IPS-20b (cell line): ENCODE measurements at regions not wholly inside any gene's neighbourhood (a gene's known extent, or its start where the extent isn't known, plus 50 kb on each side); places are given as distances from the start of the nearest gene placed in this dataset.
"Not testable (repeated sequence)": the region's sequence is repeated elsewhere in the genome, so short reads cannot be mapped to it uniquely, and the experiment has no call there.

Experiments used
- H3K27ac ChIP-seq: one replicate; pipeline ENCODE4 v1.5.1; 2013; ENCODE audit warnings: low read length
- H3K27me3 ChIP-seq: 2 replicates; pipeline ENCODE4 v1.6.1; 2013; ENCODE audit warnings: mild to moderate bottlenecking, low read length, inconsistent platforms; ENCODE audit not compliant: insufficient read depth
- H3K36me3 ChIP-seq: 2 replicates; pipeline ENCODE4 v1.6.1; 2013; ENCODE audit warnings: low read depth, mild to moderate bottlenecking, inconsistent platforms, low read length, moderate library complexity; ENCODE audit not compliant: insufficient read depth
- H3K4me1 ChIP-seq: 2 replicates; pipeline ENCODE4 v1.6.1; 2013; ENCODE audit warnings: mild to moderate bottlenecking, control low read depth, inconsistent platforms, low read length, moderate library complexity; ENCODE audit not compliant: insufficient read depth
- H3K4me3 ChIP-seq: 2 replicates; pipeline ENCODE4 v1.5.1; 2013; ENCODE audit warnings: mild to moderate bottlenecking, low read length, inconsistent platforms
- H3K9ac ChIP-seq: 2 replicates; pipeline ENCODE4 v1.6.1; 2013; ENCODE audit warnings: low read depth, mild to moderate bottlenecking, inconsistent platforms, low read length, moderate library complexity
- H3K9me3 ChIP-seq: 2 replicates; pipeline ENCODE4 v1.6.1; 2013; ENCODE audit warnings: mild to moderate bottlenecking, low read depth, low read length, inconsistent platforms; ENCODE audit not compliant: insufficient read depth

- Histone ChIP-seq H3K4me3 (no peak overlapping the region), H3K27me3 (no peaks in the 10 kb centered on the region), H3K9ac (no peak overlapping the region), H3K36me3 (no peaks in the 10 kb centered on the region), H3K27ac (no peak overlapping the region), H3K4me1 (no peaks in the 10 kb centered on the region), H3K9me3 (no peaks in the 10 kb centered on the region)
Observed at GRCh38 chr14:43522901-43523300, 984.2 kb downstream of the FSCB start.

- Histone ChIP-seq H3K27ac (no peak overlapping the region), H3K9ac (no peak overlapping the region), H3K4me1 (no peaks in the 10 kb centered on the region), H3K9me3 (no peaks in the 10 kb centered on the region), H3K27me3 (no peaks in the 10 kb centered on the region), H3K4me3 (no peak overlapping the region), H3K36me3 (no peaks in the 10 kb centered on the region)
Observed at GRCh38 chr14:43522191-43522590, 984.9 kb downstream of the FSCB start.

GRCh38 chr14:43503508-43503907, 1003.6 kb downstream of the FSCB start:
- no peak overlapping the region for H3K4me3 ChIP-seq
- H3K4me1 ChIP-seq, result peaks cover 7% of the 10 kb centered on the region; the same call in 1 of the 2 replicates
- no peaks in the 10 kb centered on the region for H3K27me3 ChIP-seq
- H3K36me3 ChIP-seq, result no peaks in the 10 kb centered on the region
- H3K9ac ChIP-seq, result no peak overlapping the region
- no peak overlapping the region for H3K27ac ChIP-seq
- no peaks in the 10 kb centered on the region; the same call in 1 of the 2 replicates for H3K9me3 ChIP-seq

GRCh38 chr14:43492359-43492758, 1014.7 kb downstream of the FSCB start:
- H3K9ac ChIP-seq, result not testable (repeated sequence)

GRCh38 chr14:43483415-43483814, 1023.7 kb downstream of the FSCB start:
- Histone ChIP-seq H3K27me3 (no peaks in the 10 kb centered on the region), H3K4me1 (peaks cover 3% of the 10 kb centered on the region; the same call in 1 of the 2 replicates), H3K36me3 (no peaks in the 10 kb centered on the region), H3K9me3 (no peaks in the 10 kb centered on the region), H3K4me3 (no peak overlapping the region), H3K27ac (no peak overlapping the region), H3K9ac (no peak overlapping the region)

More at GRCh38 chr14:43492359-43492758, 1014.7 kb downstream of the FSCB start:
- not testable (repeated sequence) for H3K4me1 ChIP-seq, H3K27me3 ChIP-seq, H3K27ac ChIP-seq, H3K36me3 ChIP-seq, H3K9me3 ChIP-seq, H3K4me3 ChIP-seq

- no peak overlapping the region for H3K27ac ChIP-seq
- no peaks in the 10 kb centered on the region for H3K9me3 ChIP-seq
Observed at GRCh38 chr14:43481864-43482263, 1025.2 kb downstream of the FSCB start.

GRCh38 chr14:43480976-43481375, 1026.1 kb downstream of the FSCB start:
- Histone ChIP-seq H3K9me3 (no peaks in the 10 kb centered on the region), H3K9ac (no peak overlapping the region)

More at GRCh38 chr14:43481864-43482263, 1025.2 kb downstream of the FSCB start:
- no peak overlapping the region for H3K4me3 ChIP-seq
- no peak overlapping the region for H3K9ac ChIP-seq
- H3K36me3 ChIP-seq, result no peaks in the 10 kb centered on the region
- H3K27me3 ChIP-seq, result no peaks in the 10 kb centered on the region
- peaks cover 3% of the 10 kb centered on the region; the same call in 1 of the 2 replicates for H3K4me1 ChIP-seq

GRCh38 chr14:43479596-43480195, 1027.4 kb downstream of the FSCB start:
- Histone ChIP-seq H3K27me3 (no peaks in the 10 kb centered on the region), H3K27ac (no peak overlapping the region), H3K9me3 (no peaks in the 10 kb centered on the region), H3K4me3 (no peak overlapping the region), H3K4me1 (no peaks in the 10 kb centered on the region), H3K9ac (no peak overlapping the region), H3K36me3 (no peaks in the 10 kb centered on the region)

More at GRCh38 chr14:43480976-43481375, 1026.1 kb downstream of the FSCB start:
- H3K4me3 ChIP-seq, result no peak overlapping the region
- no peaks in the 10 kb centered on the region for H3K27me3 ChIP-seq
- no peaks in the 10 kb centered on the region for H3K36me3 ChIP-seq
- H3K27ac ChIP-seq, result no peak overlapping the region
- H3K4me1 ChIP-seq, result peaks cover 3% of the 10 kb centered on the region; the same call in 1 of the 2 replicates

GRCh38 chr14:43476822-43477221, 1030.3 kb downstream of the FSCB start:
- H3K27me3 ChIP-seq, result no peaks in the 10 kb centered on the region
- no peaks in the 10 kb centered on the region for H3K9me3 ChIP-seq
- H3K4me3 ChIP-seq, result no peak overlapping the region
- no peak overlapping the region for H3K9ac ChIP-seq
- H3K4me1 ChIP-seq, result no peaks in the 10 kb centered on the region
- no peak overlapping the region for H3K27ac ChIP-seq
- H3K36me3 ChIP-seq, result no peaks in the 10 kb centered on the region

- no peaks in the 10 kb centered on the region for H3K27me3 ChIP-seq
- no peak overlapping the region for H3K4me3 ChIP-seq
- H3K9ac ChIP-seq, result no peak overlapping the region
- H3K9me3 ChIP-seq, result no peaks in the 10 kb centered on the region
- peaks cover 4% of the 10 kb centered on the region; the same call in 1 of the 2 replicates for H3K4me1 ChIP-seq
- no peaks in the 10 kb centered on the region for H3K36me3 ChIP-seq
- no peak overlapping the region for H3K27ac ChIP-seq
Observed at GRCh38 chr14:43475757-43476156, 1031.3 kb downstream of the FSCB start.

- Histone ChIP-seq H3K9ac (no peak overlapping the region), H3K4me3 (no peak overlapping the region), H3K9me3 (no peaks in the 10 kb centered on the region), H3K27ac (no peak overlapping the region), H3K4me1 (peaks cover 4% of the 10 kb centered on the region; the same call in 1 of the 2 replicates), H3K36me3 (no peaks in the 10 kb centered on the region), H3K27me3 (no peaks in the 10 kb centered on the region)
Observed at GRCh38 chr14:43471595-43471994, 1035.5 kb downstream of the FSCB start.

GRCh38 chr14:43464968-43465367, 1042.1 kb downstream of the FSCB start:
- no peaks in the 10 kb centered on the region for H3K36me3 ChIP-seq
- H3K9ac ChIP-seq, result no peak overlapping the region
- H3K27me3 ChIP-seq, result no peaks in the 10 kb centered on the region
- H3K27ac ChIP-seq, result no peak overlapping the region
- no peaks in the 10 kb centered on the region for H3K9me3 ChIP-seq
- H3K4me3 ChIP-seq, result no peak overlapping the region
- H3K4me1 ChIP-seq, result no peaks in the 10 kb centered on the region
